Pancreas (tissue), 10 donors: ENCODE measurements at regions not wholly inside any gene's neighbourhood (a gene's known extent, or its start where the extent isn't known, plus 50 kb on each side); places are given as distances from the start of the nearest gene placed in this dataset.

ENCODE experiments used
- ATAC-seq, 4 donors: fragments of 200-7000 bp; cut with Tn5 transposase; one replicate each; pipeline versions ENCODE4 v1.8.0 to v1.9.1; 2020; ENCODE audit warnings: mild to moderate bottlenecking in 4 of 4, moderate library complexity in 4 of 4
- DNase-seq, 6 donors: peaks; one replicate each; pipeline ENCODE4 v3.0.0-alpha.2; 2020
- FAIRE-seq: peaks from 2 replicates; lab custom pipeline; 2012; peaks lifted over from hg19 to GRCh38; lab: Jason Lieb, UNC
- H3K27ac ChIP-seq, 4 donors: fragments of 200-600 bp; sonication (generic); 1 replicate in 3 of 4; 2 replicates in 1 of 4; pipeline versions ENCODE4 v1.5.0 to v1.8.0; 2020
- H3K27me3 ChIP-seq, 4 donors: fragments of 200-600 bp; one replicate each; pipeline ENCODE4 v1.8.0; 2021
- H3K36me3 ChIP-seq, 3 donors: fragments of 200-600 bp; sonication (generic) in 1 of 3; one replicate each; pipeline versions ENCODE4 v1.5.0 to v1.8.0; 2020 to 2021
- H3K4me1 ChIP-seq, 3 donors: fragments of 200-600 bp; one replicate each; pipeline ENCODE4 v1.8.0; 2021
- H3K4me3 ChIP-seq, 4 donors: fragments of 200-600 bp; sonication (generic) in 2 of 4; one replicate each; pipeline versions ENCODE4 v1.5.0 to v1.8.0; 2020 to 2021
- H3K9me3 ChIP-seq, 4 donors: fragments of 200-600 bp; one replicate each; pipeline ENCODE4 v1.8.0; 2021
- CTCF ChIP-seq, 4 donors: fragments of 200-600 bp; sonication (generic) in 3 of 4; IDR thresholded peaks; one replicate each; pipeline versions ENCODE4 v1.5.0 to v1.8.0; 2021; ENCODE audit warnings: antibody characterized with exemption in 4 of 4
- WGBS, 2 donors: extraction: QIAGEN DNeasy Blood & Tissue Kit; methylation state at CpG; one replicate each; pipeline ENCODE4 v1.1.7; 2013; 5-methylcytosine and 5-hydroxymethylcytosine counted together
- intact Hi-C, 3 donors: fragments of 100-400 bp; cut with DNase I; formaldehyde crosslinking; loops; one replicate each; pipeline versions ENCODE4 v1.11.1 to v1.14.2; 2022
- donor health status: healthy with polysubstance abuse.
- donor health status: DM: no; HTN: no; CAD: no; lungs with moderate emphysema.
- donor health status: DM: no; HTN: no; CAD: no.
- donor health status: control.
- donor health status: control.
- donor health status: Bipolar disorder and iron deficiency.
- donor health status: DM: yes; HTN: yes; CAD: no.
- donor health status: DM: no; HTN: no; CAD: no.
- donor health status: DM: no; HTN: no; CAD: no.
- donor health status: DM: yes; HTN: yes; CAD: no.

GRCh38 chr6:79377047-79377446 lies 142.6 kb upstream of the HMGN3 start:
- no peak for TF ChIP-seq CTCF (IDR thresholded peaks at IDR 0.05)
- ATAC-seq (no peak), FAIRE-seq (no peak), DNase-seq (no peak)
- no peaks in the 10 kb centered on the region for H3K9me3 ChIP-seq
- H3K27me3 ChIP-seq, result no peaks in the 10 kb centered on the region
- H3K4me1 ChIP-seq, result no peaks in the 10 kb centered on the region
- no peak overlapping the region for H3K27ac ChIP-seq
- H3K4me3 ChIP-seq, result no peak overlapping the region
- WGBS, 2 donors, result 37% methylated on average over 1 of the region's 1 CpG
- intact Hi-C loops, result no loop called here
- no peaks in the 10 kb centered on the region for H3K36me3 ChIP-seq

GRCh38 chr6:79375635-79376337 lies 141.3 kb upstream of the HMGN3 start:
- intact Hi-C loops, result no loop called here
- Histone ChIP-seq H3K27me3 (no peaks in the 10 kb centered on the region), H3K4me1 (no peaks in the 10 kb centered on the region), H3K27ac (no peak overlapping the region), H3K9me3 (no peaks in the 10 kb centered on the region), H3K4me3 (no peak overlapping the region), H3K36me3 (no peaks in the 10 kb centered on the region)
- ATAC-seq (no peak), FAIRE-seq (no peak), DNase-seq (no peak)
- TF ChIP-seq CTCF (IDR thresholded peaks at IDR 0.05), result no peak
- 73 to 84% methylated on average over 3 of the region's 3 CpGs for WGBS, 2 donors

GRCh38 chr6:79374308-79374707 lies 139.8 kb upstream of the HMGN3 start:
- H3K27ac ChIP-seq, result no peak overlapping the region
- intact Hi-C loops, result no loop called here
- no peak for FAIRE-seq

DNA sequence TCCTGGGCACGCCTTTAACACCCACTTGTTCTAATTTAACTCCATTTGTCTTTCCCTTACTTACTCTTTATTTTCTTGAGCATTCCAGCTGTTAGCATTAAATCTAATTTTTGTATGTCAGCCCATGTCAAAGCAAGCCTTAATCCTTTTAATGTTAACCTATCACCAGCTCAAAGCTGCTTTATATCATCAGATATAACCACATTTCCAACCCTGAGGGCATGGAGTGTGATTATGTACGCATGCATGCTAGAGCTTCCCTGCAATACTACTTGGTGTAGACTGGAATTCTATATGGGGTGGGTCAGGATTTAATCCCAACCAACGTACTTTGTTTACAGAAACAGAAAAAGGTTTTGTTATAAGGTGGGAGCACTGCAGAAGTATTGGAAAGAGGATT lies 139.4 kb upstream of the HMGN3 start:
- ATAC-seq, result no peak
- Histone ChIP-seq H3K36me3 (no peaks in the 10 kb centered on the region), H3K4me1 (no peaks in the 10 kb centered on the region), H3K9me3 (no peaks in the 10 kb centered on the region), H3K27ac (no peak overlapping the region), H3K4me3 (no peak overlapping the region), H3K27me3 (no peaks in the 10 kb centered on the region)
- 79 to 81% methylated on average over 3 of the region's 3 CpGs for WGBS, 2 donors
- FAIRE-seq, result no peak
- intact Hi-C loops, result no loop called here
- no peak for TF ChIP-seq CTCF (IDR thresholded peaks at IDR 0.05)
- no peak for DNase-seq

More at GRCh38 chr6:79374308-79374707, 139.8 kb upstream of the HMGN3 start:
- 97 to 98% methylated on average over 1 of the region's 1 CpG for WGBS, 2 donors
- ATAC-seq (no peak), DNase-seq (no peak)
- H3K36me3 ChIP-seq, result no peaks in the 10 kb centered on the region
- TF ChIP-seq CTCF (IDR thresholded peaks at IDR 0.05), result no peak
- H3K4me3 ChIP-seq, result no peak overlapping the region
- H3K9me3 ChIP-seq, result no peaks in the 10 kb centered on the region
- no peaks in the 10 kb centered on the region for H3K4me1 ChIP-seq
- H3K27me3 ChIP-seq, result no peaks in the 10 kb centered on the region

DNA sequence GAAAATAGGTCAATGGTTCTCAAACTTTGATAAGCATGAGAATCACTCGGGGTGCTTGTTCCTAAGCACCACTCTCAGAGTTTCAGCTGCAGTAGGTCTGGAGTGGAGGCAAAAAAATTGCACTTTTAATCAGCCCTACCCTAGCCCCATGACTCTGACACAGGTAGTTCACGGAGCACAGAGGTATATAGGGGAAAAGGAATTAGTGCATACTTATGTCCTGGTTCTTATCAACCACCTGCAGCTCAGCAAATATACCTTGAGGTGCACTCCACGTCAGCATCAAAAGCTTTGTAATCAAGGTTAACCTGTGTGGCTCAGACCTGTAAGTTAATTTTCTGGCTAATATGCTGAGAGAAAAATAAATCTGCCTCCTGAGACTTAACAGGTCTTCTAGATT lies 138.8 kb upstream of the HMGN3 start:
- no peak for TF ChIP-seq CTCF (IDR thresholded peaks at IDR 0.05)
- no peaks in the 10 kb centered on the region for H3K27me3 ChIP-seq
- no peaks in the 10 kb centered on the region for H3K9me3 ChIP-seq
- H3K4me3 ChIP-seq, result no peak overlapping the region
- no peaks in the 10 kb centered on the region for H3K36me3 ChIP-seq
- intact Hi-C loops, result no loop called here
- no peaks in the 10 kb centered on the region for H3K4me1 ChIP-seq
- peak; percentile 75 to 94 (median 92) for ATAC-seq
- 26 to 27% methylated on average over 3 of the region's 3 CpGs for WGBS, 2 donors
- FAIRE-seq, result no peak
- DNase-seq, result peak in 2 of 6 donors; percentile 5 to 23
- H3K27ac ChIP-seq, result no peak overlapping the region
